ENCODE measurements at regions not wholly inside any gene's neighbourhood (a gene's known extent, or its start where the extent isn't known, plus 50 kb on each side); places are given as distances from the start of the nearest gene placed in this dataset.
A peak's percentile ranks its signal among the peaks of the same experiment; 100 is the strongest.
"Not testable (repeated sequence)": the region's sequence is repeated elsewhere in the genome, so short reads cannot be mapped to it uniquely, and the experiment has no call there.

GRCh38 chr18:71106701-71107100 is 817.9 kb downstream of the SOCS6 start:
- DNase-seq: no peak

- no peak for DNase-seq
These were observed 817.2 kb downstream of the SOCS6 start for GRCh38 chr18:71105994-71106546.

GRCh38 chr18:71105078-71105819 is 816.4 kb downstream of the SOCS6 start:
- DNase-seq: no peak

- DNase-seq: peak in 1 of 51 donors; percentile 19
These were observed 790.8 kb downstream of the SOCS6 start for GRCh38 chr18:71079606-71080005.

- DNase-seq: no peak
These were observed 788.6 kb downstream of the SOCS6 start for GRCh38 chr18:71077451-71077850.

GRCh38 chr18:71075147-71075546 is 786.3 kb downstream of the SOCS6 start:
- DNase-seq: no peak

GRCh38 chr18:71068338-71068737 is 779.5 kb downstream of the SOCS6 start:
- DNase-seq: no peak

GRCh38 chr18:71049893-71050292 is 761.0 kb downstream of the SOCS6 start:
- no peak for DNase-seq

GRCh38 chr18:71047882-71048281 is 759.0 kb downstream of the SOCS6 start:
- DNase-seq: no peak

- DNase-seq: no peak
These were observed 756.7 kb downstream of the SOCS6 start for GRCh38 chr18:71045331-71046065.

GRCh38 chr18:71040161-71040560 is 751.3 kb downstream of the SOCS6 start:
- no peak for DNase-seq

GRCh38 chr18:71038196-71038595 is 749.4 kb downstream of the SOCS6 start:
- no peak for DNase-seq

GRCh38 chr18:71036783-71037182 is 747.9 kb downstream of the SOCS6 start:
- DNase-seq: no peak

- DNase-seq: not testable (repeated sequence)
These were observed 742.7 kb downstream of the SOCS6 start for GRCh38 chr18:71031296-71032191.

GRCh38 chr18:71030085-71030484 is 741.2 kb downstream of the SOCS6 start:
- not testable (repeated sequence) for DNase-seq

- no peak for DNase-seq
These were observed 739.5 kb downstream of the SOCS6 start for GRCh38 chr18:71028285-71028762.

GRCh38 chr18:71027531-71027930 is 738.7 kb downstream of the SOCS6 start:
- no peak for DNase-seq

GRCh38 chr18:71025505-71026225 is 736.8 kb downstream of the SOCS6 start:
- no peak for DNase-seq

- DNase-seq: no peak
These were observed 733.5 kb downstream of the SOCS6 start for GRCh38 chr18:71022389-71022788.

- no peak for DNase-seq
These were observed 732.2 kb downstream of the SOCS6 start for GRCh38 chr18:71021030-71021362.

All from hypothalamus (tissue), 51 donors.